Heart left ventricle (tissue), 13 donors: ENCODE measurements at regions not wholly inside any gene's neighbourhood (a gene's known extent, or its start where the extent isn't known, plus 50 kb on each side); places are given as distances from the start of the nearest gene placed in this dataset.

Experiments used
- CTCF ChIP-seq, 12 donors: fragments of 200-600 bp; sonication (generic) in 4 of 12; IDR thresholded peaks; one replicate each; pipeline versions ENCODE4 v1.5.0 to v1.8.0; 2018 to 2022; ENCODE audit warnings: antibody characterized with exemption in 12 of 12, mild to moderate bottlenecking in 5 of 12
- POLR2A ChIP-seq, 2 donors: fragments of 450-650 bp; IDR thresholded peaks; one replicate each; pipeline ENCODE4 v1.6.1; 2017; ENCODE audit warnings: antibody characterized with exemption in 2 of 2, mild to moderate bottlenecking in 2 of 2, moderate library complexity in 2 of 2
- donor health status: ischemic (EF 13 %, LVEDD 7.1; RV severe dilation, severe dysfunction).
- donor health status: DM: no; HTN: yes; CAD: no.
- donor health status: DM: no; HTN: no; CAD: no.
- donor health status: ischemic (EF 25% LVEDD 6.9; RV normal size, moderate dysfunction).
- donor health status: ischemic (EF 25% LVEDD 5.7; RV mildly dilated, moderate dysfunction).
- donor health status: ischemic (EF 35%, LVEDD 5.7; RV mildly dilated, moderate dysfunction).
- donor health status: nonischemic (EF 11% LVEDD 7.7; RV severe dilation, severe dysfunction).
- donor health status: DM: yes; HTN: yes; CAD: no.
- donor health status: PGD.
- donor health status: ischemic (EF 29% LVEDD 5.4; RV normal size, mild dysfunction).
- donor health status: nonischemic (EF 23%, LVEDD 6.1; RV moderate dilation, normal function).

- TF ChIP-seq CTCF (IDR thresholded peaks at IDR 0.05) (no peak), POLR2A (IDR thresholded peaks at IDR 0.05) (no peak)
Observed at GRCh38 chr6:9646342-9647070, 768.4 kb downstream of the TFAP2A start.
